ENCODE measurements at regions not wholly inside any gene's neighbourhood (a gene's known extent, or its start where the extent isn't known, plus 50 kb on each side); places are given as distances from the start of the nearest gene placed in this dataset.

GRCh38 chr6:167762259-167762962, 64.3 kb upstream of the AFDN start:
- intact Hi-C loops (cut with DNase I) = loop anchor here (5.0 kb wide), 1 partner anchor 65 kb away; the partner anchor contains the start of gene AFDN
- peak in 5 of 10 donors; percentile 19 to 84 (median 34) for DNase-seq

DNA sequence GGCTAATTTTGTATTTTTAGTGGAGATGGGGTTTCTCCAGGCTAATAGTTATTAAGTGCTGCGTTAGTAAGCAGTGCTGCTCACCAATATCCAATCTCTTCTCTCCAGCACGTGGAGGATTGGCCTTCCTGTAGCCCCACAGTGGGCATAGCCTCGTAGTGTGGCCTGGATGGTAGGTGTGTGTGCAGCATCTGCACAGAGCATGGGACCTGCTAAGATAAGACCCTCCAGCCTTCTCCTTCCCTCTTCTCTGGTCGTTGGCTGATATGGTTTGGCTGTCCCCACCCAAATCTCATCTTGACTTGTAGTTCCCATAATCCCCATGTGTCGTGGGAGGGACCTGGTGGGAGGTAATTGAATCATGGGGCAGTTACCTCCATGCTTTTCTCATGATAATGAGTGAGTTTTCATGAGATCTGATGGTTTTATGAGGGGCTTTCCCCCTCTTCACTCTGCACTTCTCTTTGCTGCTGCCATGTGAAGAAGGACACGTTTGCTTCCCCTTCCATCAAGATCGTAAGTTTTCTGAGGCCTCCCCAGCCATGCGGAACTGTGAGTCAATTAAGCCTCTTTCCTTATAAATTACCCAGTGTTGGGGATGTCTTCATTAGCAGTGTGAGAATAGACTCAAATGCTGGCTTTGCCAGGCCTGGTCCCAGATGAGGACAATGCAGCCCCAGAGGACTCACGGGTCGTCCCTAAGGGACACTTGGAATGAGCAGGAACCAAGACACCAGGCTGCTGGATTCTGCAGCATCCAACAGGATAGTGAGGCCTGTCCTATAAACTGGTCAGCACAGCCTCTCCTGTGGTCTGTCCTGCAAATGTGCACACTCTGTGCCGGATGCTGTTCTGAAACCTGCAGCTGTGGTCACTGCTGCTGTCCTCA, 63.4 kb upstream of the AFDN start:
- DNase-seq = no peak

DNA sequence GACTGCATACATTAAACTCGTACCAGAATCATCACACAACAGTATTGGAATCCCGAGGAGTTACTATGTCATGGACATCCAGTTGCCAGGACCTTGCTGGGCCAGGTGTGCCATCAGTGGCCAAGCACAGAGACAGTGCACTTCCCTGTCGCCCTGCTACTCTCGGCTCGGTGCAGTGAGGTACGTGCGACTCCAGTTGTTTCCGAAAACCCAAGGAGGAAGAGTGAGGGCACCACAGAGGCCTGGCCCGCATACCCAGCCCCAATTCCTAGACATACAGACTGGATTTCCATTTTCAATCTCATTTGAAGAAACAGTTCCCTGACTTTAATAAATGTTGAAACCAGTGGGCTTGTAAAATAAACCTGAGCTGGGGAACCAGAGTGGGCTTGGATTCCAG, 62.5 kb upstream of the AFDN start:
- intact Hi-C loops (cut with DNase I) = loop anchor here (5.0 kb wide), 1 partner anchor 63 kb away; the partner anchor contains the start of gene AFDN
- no peak for DNase-seq

More for the DNA sequence above, 63.4 kb upstream of the AFDN start:
- intact Hi-C loops (cut with DNase I) = loop anchor here (5.0 kb wide), 1 partner anchor 64 kb away; the partner anchor contains the start of gene AFDN

DNA sequence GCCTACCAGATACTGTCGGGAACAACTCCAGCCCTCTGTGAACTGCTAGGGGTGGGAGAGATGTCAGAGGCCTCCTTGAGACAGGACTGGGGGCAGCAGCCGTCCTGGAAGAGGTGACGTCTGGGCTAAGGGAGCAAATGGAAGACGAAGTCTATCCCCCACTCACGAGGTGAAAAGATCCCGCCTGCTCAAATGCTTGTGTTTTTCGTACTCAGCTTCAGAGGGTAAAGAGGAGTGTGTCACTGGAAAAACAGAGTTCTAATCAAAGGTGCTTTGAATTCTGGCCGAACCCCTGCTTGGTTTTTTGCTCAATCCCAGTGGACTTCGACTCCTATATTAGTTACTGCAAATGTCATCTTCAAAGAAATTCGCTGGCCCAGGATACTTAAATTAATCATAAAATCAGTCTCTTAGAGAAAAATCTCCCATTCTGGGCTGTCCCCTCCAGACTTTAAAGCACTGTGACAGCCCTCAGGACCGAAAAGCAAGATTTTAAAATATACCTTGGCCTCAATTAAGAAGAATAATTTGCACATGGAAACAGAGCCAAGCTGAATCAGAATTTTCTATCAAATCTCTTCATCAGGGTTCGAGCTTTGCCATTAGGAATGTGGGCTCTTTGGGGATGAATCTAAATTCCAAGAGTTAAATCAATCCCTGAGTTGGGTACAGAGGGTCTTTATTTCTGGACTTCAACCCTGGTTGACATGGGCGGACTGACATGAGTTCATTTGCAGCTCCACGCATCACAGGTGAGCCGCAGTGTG, 61.8 kb upstream of the AFDN start:
- intact Hi-C loops (cut with DNase I) = loop anchor here (5.0 kb wide), 1 partner anchor 62 kb away; the partner anchor contains the start of gene AFDN
- no peak for DNase-seq

DNA sequence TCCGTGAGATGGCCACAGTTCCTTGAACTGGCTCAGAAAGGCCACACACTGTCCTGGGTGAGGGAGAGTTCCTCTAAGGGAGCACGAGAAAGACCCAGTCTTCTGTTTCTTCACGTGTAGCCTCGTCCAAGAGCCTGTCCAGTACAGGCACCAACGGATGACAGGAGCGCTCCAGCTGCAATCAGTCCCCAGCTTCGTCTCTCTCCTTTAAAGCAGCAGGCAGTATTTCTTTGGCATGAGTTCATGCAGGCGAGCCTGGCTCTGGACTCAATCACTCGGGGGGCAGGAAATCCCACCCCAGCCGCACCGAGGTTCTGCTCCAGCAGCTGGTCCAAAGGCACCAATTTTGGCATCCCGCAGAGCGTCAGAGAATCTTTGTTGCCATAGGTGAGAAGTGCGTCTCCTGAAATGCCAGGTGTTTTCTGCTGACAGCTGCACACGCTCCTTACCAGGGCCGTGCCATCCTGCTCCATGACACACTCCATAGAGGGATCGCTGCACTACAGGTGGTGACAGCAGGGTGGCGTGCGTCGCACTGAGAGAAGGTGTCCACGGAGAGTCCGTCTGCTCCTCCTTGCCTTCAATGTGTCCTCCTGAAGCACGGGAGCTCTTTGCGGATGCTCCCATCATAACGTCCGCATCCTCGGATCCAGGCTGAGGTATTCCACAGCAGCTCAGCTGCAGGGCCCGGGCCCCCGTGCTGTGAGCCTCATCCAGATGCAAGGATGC, 59.6 kb upstream of the AFDN start:
- peak in 1 of 10 donors; percentile 61 for DNase-seq
- intact Hi-C loops (cut with DNase I) = no loop called here

GRCh38 chr6:167767715-167768107, 59.0 kb upstream of the AFDN start:
- intact Hi-C loops (cut with DNase I) = no loop called here
- no peak for DNase-seq

DNA sequence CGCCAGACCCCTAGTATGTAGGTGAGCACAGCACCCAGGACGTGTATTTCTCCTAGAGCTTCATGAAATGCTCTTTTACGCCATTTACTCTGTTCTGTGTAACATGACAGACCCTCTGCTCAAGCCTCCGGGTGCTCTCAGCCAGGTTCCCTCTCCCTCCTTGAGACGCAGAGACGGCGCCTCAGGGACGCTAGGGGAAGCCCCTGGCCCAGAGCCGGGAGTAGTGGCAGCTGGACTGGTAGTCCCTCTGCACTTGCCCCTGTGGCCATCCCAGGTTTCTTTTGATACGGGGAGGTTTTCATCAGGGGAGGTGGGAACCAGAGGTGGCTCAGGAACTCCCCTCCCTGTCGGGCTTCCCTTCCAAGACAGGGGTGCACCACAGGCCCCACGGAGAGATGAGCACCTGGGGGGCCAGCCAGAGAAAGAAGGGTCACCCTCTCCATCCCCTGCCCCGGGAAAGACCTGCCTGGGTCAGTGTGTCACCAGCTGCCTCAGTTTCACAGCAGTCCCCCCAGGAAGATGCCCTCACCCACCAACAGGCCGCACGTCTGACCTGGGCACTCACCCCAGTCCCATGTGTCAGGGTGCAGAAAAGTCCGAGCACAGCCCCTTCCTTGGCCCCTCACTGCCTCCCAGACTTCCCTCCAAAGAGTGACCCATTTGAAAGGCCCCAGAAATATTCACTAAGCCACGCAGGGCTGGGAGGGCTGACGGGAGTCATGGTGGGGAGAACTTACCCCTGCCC, 58.1 kb upstream of the AFDN start:
- intact Hi-C loops (cut with DNase I) = no loop called here

GRCh38 chr6:167769408-167770190, 57.1 kb upstream of the AFDN start:
- DNase-seq = peak in 1 of 10 donors; percentile 62
- intact Hi-C loops (cut with DNase I) = no loop called here

More for the DNA sequence above, 58.1 kb upstream of the AFDN start:
- DNase-seq = peak in 1 of 10 donors; percentile 74

- DNase-seq = peak in 1 of 10 donors; percentile 61
- intact Hi-C loops (cut with DNase I) = no loop called here
These were observed 56.3 kb upstream of the AFDN start for GRCh38 chr6:167770291-167770955.

- intact Hi-C loops (cut with DNase I) = no loop called here
- DNase-seq = peak in 1 of 10 donors; percentile 26
These were observed 51.8 kb upstream of the AFDN start for GRCh38 chr6:167774881-167775280.

GRCh38 chr6:167776906-167777627, 49.6 kb upstream of the AFDN start:
- intact Hi-C loops (cut with DNase I) = no loop called here
- peak in 2 of 10 donors; percentile 33 to 48 for DNase-seq
